ENCODE measurements at regions not wholly inside any gene's neighbourhood (a gene's known extent, or its start where the extent isn't known, plus 50 kb on each side); places are given as distances from the start of the nearest gene placed in this dataset.
"Not testable (repeated sequence)": the region's sequence is repeated elsewhere in the genome, so short reads cannot be mapped to it uniquely, and the experiment has no call there.

DNA sequence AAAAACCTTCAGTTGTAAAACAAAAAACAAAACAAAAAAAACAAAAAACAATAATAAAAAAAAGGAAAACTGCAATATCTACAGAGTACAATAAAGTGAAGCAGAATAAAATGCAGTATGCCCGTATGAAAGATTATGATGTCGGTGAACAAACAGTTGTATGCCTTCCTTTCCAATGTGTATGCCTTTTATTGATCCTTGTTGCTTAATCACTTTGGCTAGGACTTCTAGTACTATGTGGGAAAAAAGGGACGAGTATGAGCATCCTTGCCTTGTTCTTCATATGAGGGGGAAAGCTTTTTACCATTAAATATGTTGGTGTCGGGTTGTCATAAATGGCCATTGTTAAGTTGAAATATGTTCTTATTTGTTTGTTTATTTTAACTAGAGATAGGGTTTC lies 66.7 kb downstream of the GOLGA8T start:
- TF ChIP-seq, protein P1, sequence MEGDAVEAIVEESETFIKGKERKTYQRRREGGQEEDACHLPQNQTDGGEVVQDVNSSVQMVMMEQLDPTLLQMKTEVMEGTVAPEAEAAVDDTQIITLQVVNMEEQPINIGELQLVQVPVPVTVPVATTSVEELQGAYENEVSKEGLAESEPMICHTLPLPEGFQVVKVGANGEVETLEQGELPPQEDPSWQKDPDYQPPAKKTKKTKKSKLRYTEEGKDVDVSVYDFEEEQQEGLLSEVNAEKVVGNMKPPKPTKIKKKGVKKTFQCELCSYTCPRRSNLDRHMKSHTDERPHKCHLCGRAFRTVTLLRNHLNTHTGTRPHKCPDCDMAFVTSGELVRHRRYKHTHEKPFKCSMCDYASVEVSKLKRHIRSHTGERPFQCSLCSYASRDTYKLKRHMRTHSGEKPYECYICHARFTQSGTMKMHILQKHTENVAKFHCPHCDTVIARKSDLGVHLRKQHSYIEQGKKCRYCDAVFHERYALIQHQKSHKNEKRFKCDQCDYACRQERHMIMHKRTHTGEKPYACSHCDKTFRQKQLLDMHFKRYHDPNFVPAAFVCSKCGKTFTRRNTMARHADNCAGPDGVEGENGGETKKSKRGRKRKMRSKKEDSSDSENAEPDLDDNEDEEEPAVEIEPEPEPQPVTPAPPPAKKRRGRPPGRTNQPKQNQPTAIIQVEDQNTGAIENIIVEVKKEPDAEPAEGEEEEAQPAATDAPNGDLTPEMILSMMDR (conservative IDR thresholded peaks at IDR 0.05 in 1 of 2, IDR thresholded peaks at IDR 0.05 in 1 of 2; ENCODE audit: low read depth in 1 of 2, low read length in 2 of 2) = not testable (repeated sequence)
- not testable (repeated sequence) for TF ChIP-seq EZH2 (IDR thresholded peaks at IDR 0.05; ENCODE audit: low read length, missing control alignments)

All from fibroblast of lung (primary cell).